C4-2B (cell line): ENCODE measurements at regions not wholly inside any gene's neighbourhood (a gene's known extent, or its start where the extent isn't known, plus 50 kb on each side); places are given as distances from the start of the nearest gene placed in this dataset.

ENCODE experiments used
- H3K27ac ChIP-seq: fragments of 450-650 bp; 2 replicates; pipeline ENCODE4 v1.5.1; 2017
- CTCF ChIP-seq: fragments of 450-650 bp; conservative IDR thresholded peaks from 2 replicates; pipeline ENCODE4 v1.5.1; 2017; ENCODE audit warnings: mild to moderate bottlenecking
- ZFX ChIP-seq: fragments of 450-650 bp; IDR thresholded peaks from 2 replicates; pipeline ENCODE4 v1.6.1; 2017

- no peak for TF ChIP-seq ZFX
- TF ChIP-seq CTCF = no peak
- no peak overlapping the region for H3K27ac ChIP-seq
Measured at GRCh38 chr10:29859521-29860130, 199.8 kb downstream of the JCAD start.

- TF ChIP-seq CTCF (peak; percentile 64), ZFX (no peak)
- no peak overlapping the region for H3K27ac ChIP-seq
Measured at GRCh38 chr10:29858702-29859267, 200.6 kb downstream of the JCAD start.

GRCh38 chr10:29857843-29858701, 201.3 kb downstream of the JCAD start:
- TF ChIP-seq CTCF (peak; percentile 85), ZFX (no peak)
- no peak overlapping the region for H3K27ac ChIP-seq

GRCh38 chr10:29856295-29856694, 203.1 kb downstream of the JCAD start:
- H3K27ac ChIP-seq = no peak overlapping the region
- TF ChIP-seq CTCF (no peak), ZFX (no peak)

GRCh38 chr10:29853913-29854312, 205.5 kb downstream of the JCAD start:
- TF ChIP-seq ZFX (no peak), CTCF (no peak)
- H3K27ac ChIP-seq = no peak overlapping the region

- TF ChIP-seq CTCF = no peak
- TF ChIP-seq ZFX = no peak
- no peak overlapping the region for H3K27ac ChIP-seq
Measured at GRCh38 chr10:29851241-29851640, 208.1 kb downstream of the JCAD start.

GRCh38 chr10:29850371-29850770, 209.0 kb downstream of the JCAD start:
- H3K27ac ChIP-seq = no peak overlapping the region
- TF ChIP-seq ZFX (no peak), CTCF (no peak)
